OCI-LY1 (cell line): ENCODE measurements at regions not wholly inside any gene's neighbourhood (a gene's known extent, or its start where the extent isn't known, plus 50 kb on each side); places are given as distances from the start of the nearest gene placed in this dataset.

Experiments used
- CTCF ChIP-seq: fragments of 200-600 bp; sonication (generic), shearing (Covaris generic); IDR thresholded peaks from 2 replicates; pipeline ENCODE4 v1.5.1; 2017; ENCODE audit warnings: mild to moderate bottlenecking, antibody characterized with exemption, low read length, moderate library complexity, mixed read lengths
- EZH2 ChIP-seq: fragments of 200-600 bp; sonication (generic), shearing (Covaris generic); IDR thresholded peaks from 2 replicates; pipeline ENCODE4 v1.8.0; 2017; ENCODE audit warnings: borderline replicate concordance, mixed run types, mild to moderate bottlenecking, antibody characterized with exemption, low read length, moderate library complexity, mixed read lengths

- TF ChIP-seq CTCF = no peak
- no peak for TF ChIP-seq EZH2
Observed at GRCh38 chr11:128349650-128350299, 237.6 kb downstream of the ETS1 start.
